Body of pancreas (tissue), 4 donors: ENCODE measurements at regions not wholly inside any gene's neighbourhood (a gene's known extent, or its start where the extent isn't known, plus 50 kb on each side); places are given as distances from the start of the nearest gene placed in this dataset.

Experiments used
- ATAC-seq: fragments of 150-250 bp; one replicate; pipeline ENCODE4 v1.9.1; 2016
- DNase-seq, 4 donors: peaks; one replicate each; pipeline ENCODE4 v3.0.0-alpha.2; 2019
- H3K27ac ChIP-seq, 4 donors: fragments of 200-600 bp; sonication (generic); 1 replicate in 3 of 4; 2 replicates in 1 of 4; pipeline versions ENCODE4 v1.5.1 to v1.6.1; 2016 to 2019; ENCODE audit warnings: mild to moderate bottlenecking in 1 of 4, mixed read lengths in 1 of 4, moderate library complexity in 1 of 4
- H3K27me3 ChIP-seq, 2 donors: fragments of 200-600 bp; sonication (generic); one replicate each; pipeline ENCODE4 v1.6.0; 2016; ENCODE audit warnings: mild to moderate bottlenecking in 1 of 2
- H3K36me3 ChIP-seq, 2 donors: fragments of 200-600 bp; sonication (generic); replicated peaks in 1 of 2; 2 replicates each; pipeline ENCODE4 v1.5.1; 2016; ENCODE audit warnings: low read depth in 2 of 2; ENCODE audit not compliant: insufficient read depth in 1 of 2
- H3K4me1 ChIP-seq: fragments of 200-600 bp; sonication (generic); one replicate; pipeline ENCODE4 v1.6.0; 2016
- H3K4me3 ChIP-seq, 2 donors: fragments of 200-600 bp; sonication (generic); 1 replicate in 1 of 2; 2 replicates in 1 of 2; pipeline ENCODE4 v1.5.1; 2016 to 2019
- H3K9me3 ChIP-seq, 3 donors: fragments of 200-600 bp; sonication (generic); 1 replicate in 2 of 3; 2 replicates in 1 of 3; pipeline ENCODE4 v1.5.1; 2016
- POLR2A ChIP-seq, 3 donors: fragments of 450-650 bp; IDR thresholded peaks; one replicate each; pipeline ENCODE4 v1.6.1; 2016; ENCODE audit warnings: antibody characterized with exemption in 3 of 3, mild to moderate bottlenecking in 2 of 3
- WGBS, 2 donors: methylation state at CpG; one replicate each; pipeline ENCODE4 v1.1.5; 2017; 5-methylcytosine and 5-hydroxymethylcytosine counted together
- intact Hi-C: fragments of 100-400 bp; cut with DNase I; formaldehyde crosslinking; loops from one replicate; pipeline ENCODE4 v1.15.1; 2023
- TF ChIP-seq, protein P1 (sequence below), 7 experiments: fragments of 450-650 bp in 4 of 7; fragments of 200-600 bp in 3 of 7; sonication (generic) in 3 of 7; IDR thresholded peaks; one replicate each; pipeline ENCODE4 v1.5.1; 2016 to 2019; ENCODE audit warnings: antibody characterized with exemption in 7 of 7

DNA sequence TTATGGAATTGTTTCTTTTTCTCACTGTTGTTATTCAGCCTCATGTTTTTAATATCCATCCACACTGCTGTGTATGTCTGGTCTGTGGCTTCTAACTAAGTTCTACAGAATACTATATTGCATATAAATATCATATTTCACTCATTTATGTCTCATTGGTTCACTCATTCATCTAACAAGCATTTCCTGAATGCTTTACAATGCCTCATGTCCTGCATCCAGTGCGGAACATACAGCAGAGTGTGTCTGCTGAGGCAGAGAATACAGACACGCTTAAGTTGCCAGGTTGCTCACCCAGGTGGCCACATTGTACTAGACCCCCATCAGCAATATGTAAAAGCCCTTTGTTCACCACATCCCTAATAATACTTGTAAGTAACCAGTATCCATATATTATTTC is 111.8 kb upstream of the CNTNAP2 start:
- H3K9me3 ChIP-seq, result no peaks in the 10 kb centered on the region
- WGBS, 2 donors, result 70% methylated on average over 2 of the region's 2 CpGs
- H3K4me3 ChIP-seq, result no peak overlapping the region
- TF ChIP-seq, protein P1, sequence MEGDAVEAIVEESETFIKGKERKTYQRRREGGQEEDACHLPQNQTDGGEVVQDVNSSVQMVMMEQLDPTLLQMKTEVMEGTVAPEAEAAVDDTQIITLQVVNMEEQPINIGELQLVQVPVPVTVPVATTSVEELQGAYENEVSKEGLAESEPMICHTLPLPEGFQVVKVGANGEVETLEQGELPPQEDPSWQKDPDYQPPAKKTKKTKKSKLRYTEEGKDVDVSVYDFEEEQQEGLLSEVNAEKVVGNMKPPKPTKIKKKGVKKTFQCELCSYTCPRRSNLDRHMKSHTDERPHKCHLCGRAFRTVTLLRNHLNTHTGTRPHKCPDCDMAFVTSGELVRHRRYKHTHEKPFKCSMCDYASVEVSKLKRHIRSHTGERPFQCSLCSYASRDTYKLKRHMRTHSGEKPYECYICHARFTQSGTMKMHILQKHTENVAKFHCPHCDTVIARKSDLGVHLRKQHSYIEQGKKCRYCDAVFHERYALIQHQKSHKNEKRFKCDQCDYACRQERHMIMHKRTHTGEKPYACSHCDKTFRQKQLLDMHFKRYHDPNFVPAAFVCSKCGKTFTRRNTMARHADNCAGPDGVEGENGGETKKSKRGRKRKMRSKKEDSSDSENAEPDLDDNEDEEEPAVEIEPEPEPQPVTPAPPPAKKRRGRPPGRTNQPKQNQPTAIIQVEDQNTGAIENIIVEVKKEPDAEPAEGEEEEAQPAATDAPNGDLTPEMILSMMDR (IDR thresholded peaks at IDR 0.05), result no peak
- TF ChIP-seq POLR2A (IDR thresholded peaks at IDR 0.05), result no peak
- no peak for ATAC-seq
- H3K27me3 ChIP-seq, result no peaks in the 10 kb centered on the region
- intact Hi-C loops, result no loop called here
- H3K27ac ChIP-seq, result no peak overlapping the region
- DNase-seq, result no peak
- H3K36me3 ChIP-seq, result no peaks in the 10 kb centered on the region
- no peaks in the 10 kb centered on the region for H3K4me1 ChIP-seq

DNA sequence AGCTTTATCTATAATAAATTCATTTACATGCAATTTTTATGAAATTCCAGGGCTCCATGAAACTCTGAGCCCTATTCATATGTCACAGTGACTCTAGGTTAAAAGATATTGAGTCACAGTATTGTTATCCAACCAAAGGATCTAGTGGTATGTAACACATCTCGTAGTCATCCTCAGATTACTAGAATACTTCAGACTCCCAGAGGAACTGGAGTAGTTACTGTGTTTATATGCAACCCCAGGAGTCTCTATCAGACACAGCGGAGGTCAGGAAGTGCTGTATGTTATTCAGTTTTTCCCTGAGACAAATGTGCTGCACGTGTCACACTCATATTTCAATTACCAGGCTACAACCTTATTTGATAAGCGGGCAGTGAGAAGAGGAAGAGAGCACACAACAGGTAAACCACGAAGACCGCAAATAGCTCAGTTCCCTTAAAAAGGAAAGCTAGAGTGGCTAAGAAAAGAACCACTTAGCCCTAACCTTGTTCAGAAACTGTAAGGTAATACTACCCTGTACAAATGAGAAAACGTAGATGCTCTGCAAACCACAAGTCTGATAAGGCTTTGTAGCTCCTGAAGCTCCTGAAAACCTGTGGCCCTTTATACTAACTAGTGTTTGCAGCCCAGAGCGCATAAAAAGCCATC is 114.0 kb upstream of the CNTNAP2 start:
- Histone ChIP-seq H3K4me3 (no peak overlapping the region), H3K9me3 (no peaks in the 10 kb centered on the region), H3K36me3 (no peaks in the 10 kb centered on the region), H3K4me1 (no peaks in the 10 kb centered on the region), H3K27me3 (no peaks in the 10 kb centered on the region), H3K27ac (no peak overlapping the region)
- no peak for ATAC-seq
- intact Hi-C loops, result no loop called here
- DNase-seq, result no peak
- TF ChIP-seq, protein P1 (IDR thresholded peaks at IDR 0.05), result no peak
- no peak for TF ChIP-seq POLR2A (IDR thresholded peaks at IDR 0.05)
- WGBS, 2 donors, result 32 to 55% methylated on average over 8 of the region's 8 CpGs

DNA sequence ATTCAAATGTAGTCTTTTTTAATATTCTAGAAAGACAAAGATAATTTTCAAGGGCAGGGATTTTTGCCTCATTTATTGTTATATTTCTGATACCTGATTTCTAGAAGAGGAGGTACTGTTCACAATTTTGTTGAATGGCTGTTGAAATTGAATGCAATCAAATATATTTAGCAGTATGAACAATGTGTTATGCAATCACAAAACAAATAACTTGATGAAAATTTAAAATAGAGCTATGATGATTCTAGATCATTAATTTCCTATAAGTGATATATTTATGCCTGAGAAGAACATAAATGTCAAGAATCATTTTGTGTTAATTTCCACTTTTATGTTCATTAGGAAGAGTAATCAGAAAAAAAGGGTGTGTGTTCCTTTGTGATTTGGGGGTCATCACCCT is 114.6 kb upstream of the CNTNAP2 start:
- DNase-seq (no peak), ATAC-seq (no peak)
- intact Hi-C loops, result no loop called here
- Histone ChIP-seq H3K4me3 (no peak overlapping the region), H3K9me3 (no peaks in the 10 kb centered on the region), H3K27me3 (no peaks in the 10 kb centered on the region), H3K4me1 (no peaks in the 10 kb centered on the region), H3K36me3 (no peaks in the 10 kb centered on the region), H3K27ac (no peak overlapping the region)
- no peak for TF ChIP-seq POLR2A (IDR thresholded peaks at IDR 0.05)
- TF ChIP-seq, protein P1 (IDR thresholded peaks at IDR 0.05), result no peak

DNA sequence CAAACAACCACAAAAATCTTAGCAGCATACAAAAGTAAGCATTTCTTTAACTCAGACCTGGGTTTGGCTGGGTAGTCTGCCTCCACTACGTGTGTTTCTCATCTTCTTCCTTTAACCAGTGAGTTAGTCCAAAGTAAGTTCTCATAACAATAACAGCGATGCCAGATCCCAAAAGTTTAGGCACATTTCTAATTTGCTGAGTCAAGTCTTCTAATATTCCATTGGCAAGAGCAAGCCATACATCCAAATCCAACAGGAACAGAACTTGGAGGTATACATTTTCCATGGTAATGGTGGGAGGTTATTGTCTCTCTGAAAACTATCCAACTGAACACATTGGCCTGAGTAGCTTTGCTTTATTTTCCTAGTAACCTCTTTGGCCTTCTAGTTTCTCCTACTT is 115.7 kb upstream of the CNTNAP2 start:
- TF ChIP-seq, protein P1 (IDR thresholded peaks at IDR 0.05), result no peak
- no peak for TF ChIP-seq POLR2A (IDR thresholded peaks at IDR 0.05)
- no peak for DNase-seq
- H3K27ac ChIP-seq, result no peak overlapping the region
- 49 to 66% methylated on average over 2 of the region's 2 CpGs for WGBS, 2 donors
- no peaks in the 10 kb centered on the region for H3K36me3 ChIP-seq
- H3K27me3 ChIP-seq, result no peaks in the 10 kb centered on the region
- no peak overlapping the region for H3K4me3 ChIP-seq
- no peaks in the 10 kb centered on the region for H3K4me1 ChIP-seq
- ATAC-seq, result no peak
- intact Hi-C loops, result no loop called here
- H3K9me3 ChIP-seq, result no peaks in the 10 kb centered on the region

DNA sequence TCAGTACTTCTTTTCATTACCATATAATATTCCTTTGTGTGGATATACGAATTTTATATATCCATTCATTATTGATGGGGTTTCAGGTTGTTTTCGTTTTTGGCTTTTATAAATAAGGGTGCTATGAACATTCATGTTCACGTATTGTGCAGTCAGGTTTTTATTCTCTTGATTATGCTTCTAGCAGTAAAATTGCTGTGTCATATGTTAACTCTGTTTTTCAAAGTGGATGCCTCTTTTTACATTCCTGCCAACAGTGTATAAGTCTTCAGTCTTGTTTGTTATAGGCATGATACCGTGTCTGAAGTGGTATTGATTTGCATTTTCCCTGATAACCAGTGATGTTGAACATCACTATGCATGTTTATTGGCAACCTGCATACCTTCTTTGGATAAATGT is 127.1 kb upstream of the CNTNAP2 start:
- no peak for TF ChIP-seq POLR2A (IDR thresholded peaks at IDR 0.05)
- TF ChIP-seq, protein P1 (IDR thresholded peaks at IDR 0.05), result no peak
- no peak for DNase-seq
- WGBS, 2 donors, result 50 to 56% methylated on average over 4 of the region's 4 CpGs
- H3K27ac ChIP-seq, result no peak overlapping the region
- ATAC-seq, result no peak
- no peak overlapping the region for H3K4me3 ChIP-seq
- H3K27me3 ChIP-seq, result no peaks in the 10 kb centered on the region
- H3K9me3 ChIP-seq, result no peaks in the 10 kb centered on the region
- no peaks in the 10 kb centered on the region for H3K36me3 ChIP-seq
- intact Hi-C loops, result no loop called here
- H3K4me1 ChIP-seq, result no peaks in the 10 kb centered on the region
